Skeletal muscle satellite cell (primary cell): ENCODE measurements at regions not wholly inside any gene's neighbourhood (a gene's known extent, or its start where the extent isn't known, plus 50 kb on each side); places are given as distances from the start of the nearest gene placed in this dataset. TPM values are rescaled to one million over a fixed set of nuclear protein-coding genes. Genes with fewer than 3 reads are reported as not detected.

Experiments used
- H3K27me3 ChIP-seq: 2 replicates; pipeline ENCODE4 v1.7.0; 2013; ENCODE audit warnings: low read length; ENCODE audit not compliant: control insufficient read depth, insufficient read depth
- H3K36me3 ChIP-seq: 2 replicates; pipeline ENCODE4 v1.7.0; 2013; ENCODE audit warnings: mild to moderate bottlenecking, control low read depth, low read length; ENCODE audit not compliant: insufficient read depth
- H3K4me1 ChIP-seq: 2 replicates; pipeline ENCODE4 v1.7.0; 2013; ENCODE audit warnings: low read length; ENCODE audit not compliant: control insufficient read depth, insufficient read depth
- H3K4me2 ChIP-seq: 2 replicates; pipeline ENCODE4 v1.7.0; 2013; ENCODE audit warnings: mild to moderate bottlenecking, low read length
- H3K4me3 ChIP-seq: 2 replicates; pipeline ENCODE4 v1.7.0; 2013; ENCODE audit warnings: low read length
- H3K9ac ChIP-seq: 2 replicates; pipeline ENCODE4 v1.7.0; 2013; ENCODE audit warnings: mild to moderate bottlenecking, low read depth, low read length, moderate library complexity
- H3K9me3 ChIP-seq: replicated peaks from 2 replicates; pipeline ENCODE4 v1.7.0; 2013; ENCODE audit warnings: mild to moderate bottlenecking, control low read depth, low read length
- small RNA-seq: library from RNA; depleted of rRNA; stranded (forward); fragments of <200 nt; gene quantifications from one replicate; pipeline ENCODE3, GENCODE V24; 2012

- Histone ChIP-seq H3K9me3 (no peaks in the 10 kb centered on the region), H3K4me2 (no peak overlapping the region), H3K36me3 (no peaks in the 10 kb centered on the region), H3K4me3 (no peak overlapping the region), H3K4me1 (no peaks in the 10 kb centered on the region), H3K27me3 (peaks cover 45% of the 10 kb centered on the region), H3K9ac (no peak overlapping the region)
Observed at GRCh38 chr3:31482493-31483200, 50.1 kb upstream of the STT3B start.

Small RNA genes lying in the stretch of these regions (small RNA-seq; reads per million reads assigned to genes)
- gene MIR466 (0.28 reads per million), gene RNA5SP127 (not detected)
